ELF-1 (cell line): ENCODE measurements at regions not wholly inside any gene's neighbourhood (a gene's known extent, or its start where the extent isn't known, plus 50 kb on each side); places are given as distances from the start of the nearest gene placed in this dataset.
"Not testable (repeated sequence)": the region's sequence is repeated elsewhere in the genome, so short reads cannot be mapped to it uniquely, and the experiment has no call there.

Experiments
- DNase-seq: peaks from one replicate; pipeline ENCODE4 v3.0.0-alpha.2; 2016; ENCODE audit warnings: low read depth, low spot score

DNA sequence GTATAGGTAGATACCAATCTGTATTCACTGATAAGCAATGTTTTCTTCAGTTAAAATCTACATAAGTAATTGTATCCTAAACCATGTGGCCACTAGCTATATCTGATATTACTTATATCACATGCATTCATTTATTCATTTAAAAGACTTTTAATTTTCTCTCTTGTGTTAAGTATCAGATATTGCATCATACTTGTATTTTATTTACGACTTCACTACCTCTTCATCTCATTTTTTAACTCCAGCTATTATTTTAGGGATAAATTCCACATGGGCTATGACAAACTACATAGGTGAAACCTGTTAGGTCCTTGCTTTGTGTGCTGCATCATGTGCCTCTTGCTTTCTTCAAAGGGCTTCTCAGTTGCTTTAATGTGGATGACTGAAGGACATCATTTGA is 1018.3 kb downstream of the ZPLD1 start:
- no peak for DNase-seq

DNA sequence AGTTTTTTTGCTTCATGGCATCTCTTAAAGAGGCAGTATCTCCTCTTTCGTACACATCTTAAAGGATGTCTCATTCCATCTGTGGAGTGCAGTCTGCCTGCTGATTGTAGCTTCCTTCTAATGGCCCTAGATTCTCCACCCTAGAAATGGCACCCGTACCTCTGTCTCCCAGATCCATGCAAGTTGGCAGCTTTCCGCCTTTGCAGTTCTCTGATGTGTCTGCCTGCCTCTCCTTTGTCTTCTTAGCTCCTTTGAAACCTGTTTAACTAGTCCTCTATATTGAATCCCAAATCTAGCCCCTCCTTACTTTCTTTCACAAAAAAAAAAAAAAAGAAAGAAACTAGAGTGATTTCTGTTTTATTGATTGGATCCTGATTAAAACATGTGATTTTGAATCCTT is 1025.0 kb downstream of the ZPLD1 start:
- DNase-seq, result no peak

DNA sequence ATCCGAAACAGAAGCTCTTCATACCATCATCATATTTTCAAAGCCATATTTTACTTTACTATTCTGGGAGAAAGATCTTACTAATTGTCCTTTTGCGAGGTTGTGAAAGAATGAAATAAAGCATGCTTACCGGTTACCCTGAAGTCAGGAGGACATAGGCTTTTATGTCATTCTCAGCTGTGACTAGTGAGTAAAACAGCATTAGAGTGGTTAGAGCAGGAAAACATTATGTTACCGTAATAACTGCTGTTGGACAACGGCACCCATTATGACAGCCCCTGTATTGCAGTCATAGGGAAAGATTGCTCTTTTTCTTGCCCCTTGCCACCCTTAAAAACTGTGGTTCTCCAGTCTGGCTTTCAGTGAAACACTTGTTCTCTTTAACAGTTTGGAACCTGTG is 1035.7 kb downstream of the ZPLD1 start:
- no peak for DNase-seq

DNA sequence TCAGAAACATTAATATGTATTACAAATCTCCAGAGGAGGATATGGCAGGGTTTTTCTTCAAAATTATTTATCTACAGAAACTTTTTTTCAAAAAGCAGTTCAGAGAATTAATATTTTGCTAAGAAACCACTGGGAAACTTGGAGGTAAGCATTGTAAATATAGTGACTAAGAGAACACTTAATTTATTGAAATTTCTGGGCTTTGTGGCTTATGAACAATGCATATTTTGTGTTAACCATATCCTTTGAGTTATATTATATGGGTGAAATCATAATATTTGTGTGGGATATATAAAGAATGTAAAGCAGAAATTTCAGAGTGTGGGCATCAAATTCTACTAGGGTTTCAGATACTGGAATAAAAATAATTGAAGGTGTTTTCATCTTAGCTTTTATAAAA is 1059.2 kb downstream of the ZPLD1 start:
- no peak for DNase-seq

DNA sequence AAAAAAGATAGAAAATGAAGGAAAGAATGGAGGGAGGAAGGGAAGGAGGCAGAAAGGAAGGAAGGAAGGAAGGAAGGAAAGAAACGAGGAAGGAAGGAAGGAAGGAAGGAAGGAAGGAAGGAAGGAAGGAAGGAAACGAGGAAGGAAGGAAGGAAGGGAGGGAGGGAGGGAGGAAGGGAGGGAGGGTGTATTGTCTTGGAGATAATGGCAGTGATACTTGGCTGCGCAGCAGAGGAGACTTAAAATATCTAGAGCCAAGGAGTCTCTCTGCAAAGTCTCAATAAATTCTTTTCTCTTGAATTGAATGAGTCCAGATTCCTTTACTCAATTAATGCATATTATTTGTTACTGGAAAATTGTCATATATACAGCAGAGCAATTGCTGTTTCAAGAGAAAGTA is 1059.7 kb downstream of the ZPLD1 start:
- DNase-seq, result no peak

DNA sequence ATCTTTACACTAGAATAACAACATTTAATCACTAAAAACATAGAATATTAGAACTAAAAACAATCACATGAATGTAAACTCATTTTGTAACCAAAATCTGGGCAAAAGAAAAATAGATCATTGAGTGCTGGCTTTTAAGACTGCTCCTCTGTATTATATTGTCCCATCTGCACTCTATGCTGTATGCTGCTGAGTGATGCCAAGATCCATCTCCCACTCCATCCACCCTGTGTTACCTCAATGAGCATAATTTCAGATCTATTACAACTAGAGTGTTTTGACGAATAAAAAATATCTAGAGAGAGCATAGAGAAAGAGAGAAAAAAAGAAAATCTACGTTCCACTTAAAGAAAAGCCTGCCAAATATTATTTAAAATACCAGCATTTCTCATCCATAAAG is 1060.4 kb downstream of the ZPLD1 start:
- DNase-seq, result no peak

DNA sequence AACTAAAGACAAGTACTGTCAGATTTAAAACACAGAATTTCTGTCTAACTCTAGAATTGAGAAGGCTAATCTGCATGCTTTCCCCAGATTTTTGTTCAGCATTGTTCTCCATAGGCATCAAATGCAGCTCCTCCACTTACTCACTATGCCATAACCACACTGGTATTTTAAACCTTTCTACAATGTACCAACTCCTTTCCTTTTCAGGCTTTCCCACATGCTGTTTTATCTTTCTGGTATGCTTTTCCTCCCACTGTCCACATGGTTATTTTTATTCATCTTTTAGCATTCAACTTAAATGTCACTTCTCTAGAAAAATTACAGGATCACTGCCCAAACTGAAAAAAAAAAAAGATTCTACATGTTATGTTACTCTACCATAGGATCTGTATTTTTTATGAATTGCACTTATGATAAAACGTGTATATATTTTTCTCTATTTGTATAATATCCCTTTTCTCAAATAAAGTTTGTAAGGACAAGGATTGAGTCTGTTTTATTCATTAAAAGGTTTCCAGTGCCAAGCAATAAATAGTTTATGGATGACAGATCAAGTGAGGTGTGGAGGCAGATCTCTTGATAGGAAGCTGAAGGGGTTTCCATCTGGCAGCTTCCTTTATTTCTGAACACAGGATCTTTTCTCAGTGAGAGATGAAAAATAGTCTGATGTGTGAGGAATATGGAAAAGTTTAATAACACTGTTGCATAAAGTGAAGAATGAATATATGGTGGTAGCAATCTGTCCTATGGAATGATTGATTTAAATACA is 1064.5 kb downstream of the ZPLD1 start:
- DNase-seq, result no peak

DNA sequence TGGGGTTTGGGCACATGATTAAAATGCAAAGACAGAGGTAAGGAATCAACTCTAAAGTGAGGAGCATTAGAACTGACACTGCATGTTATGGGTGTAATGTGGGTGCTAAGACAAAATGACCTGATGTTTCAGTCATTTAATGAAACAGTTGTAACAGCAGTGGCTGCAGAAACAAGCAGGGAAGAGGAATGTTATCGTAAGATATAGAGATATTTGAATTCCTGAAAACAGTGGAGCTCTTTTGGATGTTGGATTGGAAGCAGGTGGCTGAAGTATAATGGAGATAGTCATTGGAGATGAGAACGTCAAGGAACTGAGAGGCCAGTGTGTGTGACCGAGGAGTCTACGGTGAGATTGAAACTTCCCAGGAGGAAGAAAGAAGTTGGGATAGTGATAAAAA is 1065.2 kb downstream of the ZPLD1 start:
- DNase-seq, result no peak

DNA sequence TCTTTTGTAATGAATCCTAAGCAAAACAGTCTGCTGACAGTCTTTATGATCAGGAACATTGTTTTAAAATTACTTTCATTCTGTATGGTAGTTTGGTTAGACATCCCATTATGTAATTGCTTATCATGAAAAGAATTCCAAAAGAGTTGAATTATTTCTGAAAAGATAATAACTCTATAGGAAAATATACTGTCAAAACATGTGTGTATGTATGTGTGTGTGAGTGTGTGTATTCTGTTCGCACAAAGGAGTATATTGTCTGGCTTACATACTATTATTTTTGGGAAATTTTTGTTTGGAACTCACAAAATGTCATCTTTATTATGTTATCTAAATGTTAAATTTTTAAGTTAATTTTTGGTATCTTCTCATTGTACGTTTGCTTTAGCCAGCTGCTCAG is 1075.9 kb downstream of the ZPLD1 start:
- no peak for DNase-seq

DNA sequence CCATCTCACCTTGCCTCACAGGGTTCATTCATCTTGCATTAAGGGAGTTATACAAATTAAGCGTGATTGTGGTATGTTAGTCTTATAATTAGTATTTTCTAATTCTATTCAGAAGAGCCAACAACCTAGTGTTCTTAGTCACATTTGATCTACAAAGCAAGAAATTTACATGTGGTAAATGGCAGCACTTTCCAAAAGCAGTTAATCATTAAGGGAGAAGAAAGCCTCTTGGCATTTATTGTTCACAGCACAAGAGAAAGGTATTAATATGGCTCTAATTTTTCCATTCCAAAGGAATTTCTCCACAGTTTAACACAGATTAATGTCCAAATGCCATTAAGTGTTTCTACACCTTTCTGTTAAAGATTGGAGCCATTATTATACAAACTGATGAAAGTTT is 1077.1 kb downstream of the ZPLD1 start:
- DNase-seq, result no peak

DNA sequence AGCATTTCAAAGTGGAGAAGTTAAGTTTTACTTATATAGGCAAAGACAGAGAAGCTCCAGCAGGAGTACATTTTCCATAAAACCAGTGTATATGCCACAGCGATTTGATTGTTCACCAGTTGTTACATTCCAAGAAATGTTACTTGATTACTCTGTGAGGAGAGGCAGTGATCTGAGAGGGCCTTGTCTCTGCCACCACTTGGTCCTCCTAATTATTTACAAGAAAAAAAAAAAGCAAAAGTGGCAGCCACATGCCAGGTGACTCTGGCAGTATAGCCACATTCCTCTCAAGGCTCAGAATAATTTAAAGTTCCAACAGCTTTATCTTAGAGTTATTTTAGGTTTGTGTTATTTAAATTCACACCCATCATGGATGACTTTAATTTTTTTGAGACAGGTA is 1077.8 kb downstream of the ZPLD1 start:
- DNase-seq, result no peak

DNA sequence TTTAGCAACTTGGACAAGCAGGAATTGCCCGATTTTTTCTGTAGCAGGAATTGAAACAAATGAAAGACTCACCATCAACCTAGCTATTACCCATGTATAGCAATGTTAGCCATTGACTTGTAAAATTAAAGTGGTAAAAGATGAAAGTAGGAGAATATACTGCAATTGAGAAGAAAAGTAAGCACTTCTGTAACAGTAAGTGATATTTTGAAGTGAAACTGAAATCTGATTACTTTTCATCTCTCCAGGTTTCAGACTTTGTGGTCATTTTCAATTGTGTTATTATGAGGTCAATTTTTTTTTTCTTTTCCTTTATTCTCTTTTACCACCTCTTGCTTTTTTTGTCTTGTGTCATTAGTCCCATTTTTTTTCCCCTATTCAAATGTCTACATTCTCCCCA is 1078.2 kb downstream of the ZPLD1 start:
- no peak for DNase-seq

DNA sequence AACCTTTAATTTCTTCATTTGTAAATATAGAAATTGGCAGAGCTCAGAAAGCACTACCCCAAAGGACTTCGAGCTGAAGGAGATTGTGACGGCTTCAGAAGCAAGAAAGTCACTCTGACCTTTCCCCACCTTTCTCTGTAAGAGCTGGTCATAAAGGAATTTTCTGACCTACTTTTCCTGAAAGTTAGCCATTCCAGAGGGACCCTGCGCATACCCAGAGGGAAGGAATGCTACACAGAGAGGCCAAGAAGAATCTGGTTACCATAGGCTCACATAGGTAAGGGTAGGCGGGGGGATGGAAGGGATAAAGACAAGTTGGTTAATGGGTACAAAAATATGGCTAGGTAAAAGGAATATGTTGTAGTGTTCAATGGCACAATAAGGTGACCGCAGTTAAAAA is 1080.3 kb downstream of the ZPLD1 start:
- peak; percentile 1 for DNase-seq

DNA sequence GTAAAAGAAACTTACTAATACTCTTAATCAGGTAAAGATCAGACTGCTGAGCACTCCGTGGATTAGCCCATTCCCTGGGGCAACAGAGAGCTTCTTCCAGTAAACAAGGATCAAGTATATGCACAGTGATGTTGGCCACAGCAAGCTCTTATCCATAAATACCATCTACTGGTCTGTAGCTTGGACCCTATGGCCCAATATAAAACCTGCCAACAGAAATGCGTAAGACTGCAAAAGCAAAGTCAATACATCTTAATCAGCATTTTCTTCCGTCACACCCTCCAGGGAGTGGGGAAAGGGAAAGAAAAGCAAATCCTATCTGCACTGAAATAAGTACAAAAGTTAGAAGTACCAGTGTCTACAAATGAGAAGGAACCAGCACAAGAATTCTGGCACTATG is 1082.1 kb downstream of the ZPLD1 start:
- DNase-seq, result no peak

DNA sequence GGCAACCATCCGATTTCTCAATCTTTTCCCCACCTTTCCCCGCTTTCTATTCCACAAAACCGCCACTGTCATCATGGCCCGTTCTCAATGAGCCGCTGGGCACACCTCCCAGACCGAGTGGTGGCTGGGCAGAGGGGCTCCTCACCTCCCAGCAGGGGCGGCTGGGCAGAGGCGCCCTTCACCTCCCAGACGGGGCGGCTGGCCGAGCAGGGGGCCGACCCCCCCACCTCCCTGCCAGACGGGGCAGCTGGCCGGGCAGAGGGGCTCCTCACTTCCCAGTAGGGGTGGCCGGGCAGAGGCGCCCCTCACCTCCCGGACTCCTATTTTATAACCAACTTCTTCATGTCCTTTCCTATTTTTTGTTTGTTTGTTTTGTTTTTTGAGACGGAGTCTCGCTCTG is 1096.5 kb downstream of the ZPLD1 start:
- DNase-seq, result not testable (repeated sequence)

DNA sequence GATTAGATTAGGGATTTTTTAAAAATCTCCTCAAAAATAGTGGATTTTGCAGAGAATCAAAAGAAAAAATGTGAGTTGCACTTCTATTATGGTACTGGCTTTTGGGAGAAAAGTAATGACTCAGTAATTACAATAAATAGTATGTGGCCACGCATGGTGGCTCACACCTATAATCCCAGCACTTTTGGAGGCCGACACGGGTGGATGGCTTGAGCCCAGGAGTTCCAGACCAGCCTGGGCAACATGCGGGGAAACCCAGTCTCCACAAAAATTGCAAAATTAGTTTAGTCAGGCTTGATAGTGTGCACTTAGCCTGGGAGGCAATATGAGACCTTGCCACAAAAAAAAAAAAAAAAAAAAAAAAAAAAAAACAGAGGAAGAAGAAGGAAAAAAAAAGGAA is 1098.2 kb downstream of the ZPLD1 start:
- no peak for DNase-seq

DNA sequence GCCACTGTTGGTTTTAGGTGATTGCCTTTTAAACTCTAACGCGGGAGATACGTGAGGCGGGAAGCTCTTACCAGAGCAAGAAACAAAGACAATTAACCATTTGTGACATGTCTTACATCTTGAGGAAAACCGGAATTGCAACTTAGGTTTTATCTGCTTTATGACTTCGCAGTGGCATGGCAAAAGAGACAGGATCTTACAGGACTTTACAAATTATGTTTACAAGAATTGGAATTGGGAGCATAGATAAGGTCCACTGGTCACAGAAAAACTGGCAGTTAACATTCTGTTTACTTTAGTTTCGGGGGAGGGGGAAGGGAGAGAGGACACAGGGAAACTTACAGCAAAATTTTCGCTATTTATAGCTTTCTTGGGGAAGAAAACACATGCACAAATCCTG is 1119.6 kb downstream of the ZPLD1 start:
- DNase-seq, result no peak

DNA sequence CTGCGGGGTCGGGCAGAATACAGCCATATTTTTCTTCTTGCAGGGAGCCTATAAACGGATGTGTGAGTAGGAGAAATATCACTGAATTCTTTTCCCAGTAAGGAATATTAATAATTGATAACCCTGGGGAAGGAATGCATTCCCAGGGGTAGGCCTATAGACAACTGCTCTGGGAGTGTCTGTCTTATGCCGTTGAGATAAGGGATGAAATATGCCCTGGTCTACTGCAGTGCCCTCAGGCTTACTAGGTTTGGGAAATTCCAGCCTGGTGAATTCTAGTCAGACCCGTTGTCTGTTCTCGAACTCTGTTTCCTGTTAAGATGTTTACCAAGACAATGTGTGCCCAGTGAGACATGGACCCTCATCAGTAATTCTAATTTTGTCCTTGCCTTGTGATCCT is 1129.3 kb downstream of the ZPLD1 start:
- not testable (repeated sequence) for DNase-seq

DNA sequence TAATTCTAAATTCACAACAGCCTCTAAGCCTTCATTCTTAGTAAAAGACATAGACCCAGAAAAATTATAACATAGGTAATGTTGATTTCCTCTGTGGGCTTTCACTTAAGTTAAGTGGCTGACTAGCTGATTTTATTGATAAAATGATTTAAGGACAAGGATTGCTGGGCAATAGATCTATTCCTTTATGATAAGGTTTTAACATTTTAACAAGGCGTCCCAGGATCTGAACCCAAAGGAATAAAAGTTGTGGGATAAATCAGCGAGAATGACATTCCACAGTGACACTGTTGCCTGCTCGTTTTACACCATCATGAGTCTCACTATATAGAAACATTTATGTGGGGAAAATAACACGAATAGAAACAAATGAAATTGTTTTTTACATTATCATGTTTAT is 1151.0 kb downstream of the ZPLD1 start:
- DNase-seq, result no peak

DNA sequence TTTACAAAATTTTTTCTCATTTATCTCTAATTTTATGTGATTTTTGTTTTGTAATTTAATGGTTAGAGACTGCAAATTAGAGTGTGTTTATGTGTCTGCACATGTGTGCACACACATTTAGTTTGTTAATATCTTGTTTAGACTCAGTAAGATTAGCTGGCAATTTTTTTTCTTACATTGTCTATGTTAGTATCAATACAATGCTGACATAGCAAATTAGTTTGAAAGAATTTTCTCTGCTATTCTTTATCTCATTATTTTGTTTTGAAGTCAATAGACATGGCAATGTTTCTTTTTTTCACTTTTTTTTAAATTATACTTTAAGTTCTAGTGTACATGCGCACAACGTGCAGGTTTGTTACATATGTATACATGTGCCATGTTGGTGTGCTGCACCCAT is 1155.0 kb downstream of the ZPLD1 start:
- DNase-seq, result no peak

DNA sequence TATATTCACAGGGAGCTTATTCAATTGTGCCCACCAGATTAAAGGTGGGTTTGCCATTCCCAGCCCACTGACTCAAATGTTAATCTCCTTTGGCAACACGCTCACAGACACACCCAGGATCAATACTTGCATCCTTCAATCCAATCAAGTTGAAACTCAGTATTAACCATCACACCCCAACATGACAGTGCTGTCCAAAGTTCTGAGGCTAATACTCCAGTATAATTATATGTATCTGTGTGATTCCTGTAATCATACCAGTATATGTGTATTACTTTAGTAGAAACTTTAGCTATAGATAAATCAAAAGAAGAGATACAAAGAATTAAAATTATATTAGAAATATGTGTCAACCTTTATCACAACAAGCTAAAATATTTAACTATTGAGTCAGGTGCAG is 1166.0 kb downstream of the ZPLD1 start:
- DNase-seq, result no peak

DNA sequence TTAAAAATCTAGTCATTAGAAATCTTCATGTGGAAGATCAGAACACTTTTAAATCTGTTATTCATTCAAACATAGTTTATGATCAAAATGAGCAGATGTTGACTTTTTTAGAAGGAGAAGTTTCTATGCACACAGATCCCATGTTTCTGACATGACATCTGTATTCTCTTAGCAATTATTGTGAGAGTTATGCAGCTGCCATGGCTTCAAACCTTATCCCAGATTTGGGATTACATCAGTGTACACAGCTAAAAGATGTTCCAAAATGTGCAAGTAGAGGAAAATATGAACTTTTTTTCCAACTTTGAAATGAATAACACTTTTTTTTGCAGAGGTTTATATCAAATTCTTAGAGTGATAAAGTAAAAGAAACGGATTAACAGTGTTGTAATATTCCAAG is 1166.9 kb downstream of the ZPLD1 start:
- DNase-seq, result no peak

DNA sequence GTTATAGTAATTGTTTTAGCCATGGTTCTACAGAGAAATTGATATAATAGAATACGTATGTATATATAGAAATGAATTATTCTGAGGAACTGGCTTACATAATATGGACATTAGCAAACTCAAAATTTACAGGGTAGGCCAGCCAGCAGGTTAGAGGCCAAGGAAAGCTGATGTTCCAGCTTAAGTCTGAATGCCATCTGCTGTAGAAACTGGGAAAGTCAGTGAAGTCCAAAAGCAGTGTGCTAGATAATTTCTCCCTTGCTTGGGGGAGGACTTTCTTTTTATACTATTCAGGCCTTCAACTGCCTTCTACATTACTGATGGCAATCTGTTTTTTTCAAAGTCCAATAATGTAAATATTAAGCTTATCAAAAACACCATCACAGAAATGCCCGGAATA is 1174.7 kb downstream of the ZPLD1 start:
- DNase-seq, result no peak
